ENCODE measurements at regions not wholly inside any gene's neighbourhood (a gene's known extent, or its start where the extent isn't known, plus 50 kb on each side); places are given as distances from the start of the nearest gene placed in this dataset.
"Not testable (repeated sequence)": the region's sequence is repeated elsewhere in the genome, so short reads cannot be mapped to it uniquely, and the experiment has no call there.

- DNase-seq (ENCODE audit: low read depth): no peak
Observed at GRCh38 chr4:125262502-125262901, 52.3 kb upstream of the FAT4 start.

GRCh38 chr4:125262079-125262478 lies 52.7 kb upstream of the FAT4 start:
- DNase-seq (ENCODE audit: low read depth): no peak

GRCh38 chr4:125254106-125254505 lies 60.6 kb upstream of the FAT4 start:
- no peak for DNase-seq (ENCODE audit: low read depth)

GRCh38 chr4:125244848-125245450 lies 69.8 kb upstream of the FAT4 start:
- DNase-seq (ENCODE audit: low read depth): no peak

- no peak for DNase-seq (ENCODE audit: low read depth)
Observed at GRCh38 chr4:125243789-125244397, 70.9 kb upstream of the FAT4 start.

GRCh38 chr4:125235971-125236370 lies 78.8 kb upstream of the FAT4 start:
- no peak for DNase-seq (ENCODE audit: low read depth)

- no peak for DNase-seq (ENCODE audit: low read depth)
Observed at GRCh38 chr4:125231661-125232060, 83.1 kb upstream of the FAT4 start.

- DNase-seq (ENCODE audit: low read depth): no peak
Observed at GRCh38 chr4:125229596-125230058, 85.1 kb upstream of the FAT4 start.

- no peak for DNase-seq (ENCODE audit: low read depth)
Observed at GRCh38 chr4:125225806-125226205, 88.9 kb upstream of the FAT4 start.

- no peak for DNase-seq (ENCODE audit: low read depth)
Observed at GRCh38 chr4:125200556-125200955, 114.2 kb upstream of the FAT4 start.

GRCh38 chr4:125198916-125199315 lies 115.8 kb upstream of the FAT4 start:
- DNase-seq (ENCODE audit: low read depth): no peak

GRCh38 chr4:125191874-125192459 lies 122.8 kb upstream of the FAT4 start:
- DNase-seq (ENCODE audit: low read depth): not testable (repeated sequence)

- peak; percentile 72 for DNase-seq (ENCODE audit: low read depth)
Observed at GRCh38 chr4:125191232-125191631, 123.5 kb upstream of the FAT4 start.

GRCh38 chr4:125187226-125188176 lies 127.3 kb upstream of the FAT4 start:
- DNase-seq (ENCODE audit: low read depth): peak; percentile 81

GRCh38 chr4:125184116-125184515 lies 130.6 kb upstream of the FAT4 start:
- DNase-seq (ENCODE audit: low read depth): no peak

- no peak for DNase-seq (ENCODE audit: low read depth)
Observed at GRCh38 chr4:125181804-125182203, 133.0 kb upstream of the FAT4 start.

GRCh38 chr4:125179727-125180126 lies 135.0 kb upstream of the FAT4 start:
- no peak for DNase-seq (ENCODE audit: low read depth)

GRCh38 chr4:125169192-125169591 lies 145.6 kb upstream of the FAT4 start:
- no peak for DNase-seq (ENCODE audit: low read depth)

- DNase-seq (ENCODE audit: low read depth): no peak
Observed at GRCh38 chr4:125168531-125168930, 146.2 kb upstream of the FAT4 start.

- not testable (repeated sequence) for DNase-seq (ENCODE audit: low read depth)
Observed at GRCh38 chr4:125166012-125166411, 148.7 kb upstream of the FAT4 start.

GRCh38 chr4:125159001-125159400 lies 155.8 kb upstream of the FAT4 start:
- DNase-seq (ENCODE audit: low read depth): no peak

GRCh38 chr4:125155251-125155650 lies 159.5 kb upstream of the FAT4 start:
- DNase-seq (ENCODE audit: low read depth): no peak

All from GM04504 (cell line).